ENCODE measurements at regions not wholly inside any gene's neighbourhood (a gene's known extent, or its start where the extent isn't known, plus 50 kb on each side); places are given as distances from the start of the nearest gene placed in this dataset.

- TF ChIP-seq CTCF (IDR thresholded peaks at IDR 0.05) = no peak
- TF ChIP-seq POLR2A (IDR thresholded peaks at IDR 0.05) = no peak
Measured at GRCh38 chr18:30675493-30675892, 367.0 kb downstream of the DSC3 start.
